Breast epithelium (tissue), 4 donors: ENCODE measurements at regions not wholly inside any gene's neighbourhood (a gene's known extent, or its start where the extent isn't known, plus 50 kb on each side); places are given as distances from the start of the nearest gene placed in this dataset.
"Not testable (repeated sequence)": the region's sequence is repeated elsewhere in the genome, so short reads cannot be mapped to it uniquely, and the experiment has no call there.

ENCODE experiments used
- DNase-seq, 2 donors: peaks; one replicate each; pipeline ENCODE4 v3.0.0-alpha.2; 2019; ENCODE audit warnings: low spot score in 2 of 2
- H3K27ac ChIP-seq, 2 donors: fragments of 200-600 bp; sonication (generic) in 1 of 2; one replicate each; pipeline ENCODE4 v1.5.1; 2016 to 2019; ENCODE audit warnings: mild to moderate bottlenecking in 1 of 2
- H3K27me3 ChIP-seq, 2 donors: fragments of 200-600 bp; sonication (generic) in 1 of 2; one replicate each; pipeline versions ENCODE4 v1.5.1 to v1.6.0; 2017 to 2019; ENCODE audit warnings: control low read depth in 1 of 2, mild to moderate bottlenecking in 1 of 2
- H3K36me3 ChIP-seq: fragments of 200-600 bp; one replicate; pipeline ENCODE4 v1.5.1; 2019
- H3K4me1 ChIP-seq, 2 donors: fragments of 200-600 bp; sonication (generic); one replicate each; pipeline ENCODE4 v1.5.1; 2016 to 2019; ENCODE audit warnings: control low read depth in 1 of 2
- H3K4me3 ChIP-seq, 3 donors: fragments of 200-600 bp; sonication (generic); 1 replicate in 2 of 3; 2 replicates in 1 of 3; pipeline ENCODE4 v1.5.1; 2016 to 2019; ENCODE audit warnings: mild to moderate bottlenecking in 3 of 3, moderate library complexity in 2 of 3
- H3K9me3 ChIP-seq, 2 donors: fragments of 200-600 bp; sonication (generic) in 1 of 2; one replicate each; pipeline ENCODE4 v1.5.1; 2016 to 2019; ENCODE audit warnings: control low read depth in 1 of 2
- CTCF ChIP-seq, 3 donors: fragments of 450-650 bp; IDR thresholded peaks; one replicate each; pipeline ENCODE4 v1.5.1; 2016 to 2017; ENCODE audit warnings: antibody characterized with exemption in 3 of 3, mild to moderate bottlenecking in 3 of 3, moderate library complexity in 3 of 3
- POLR2A ChIP-seq: fragments of 450-650 bp; IDR thresholded peaks from one replicate; pipeline ENCODE4 v1.6.1; 2016; ENCODE audit warnings: antibody characterized with exemption, mild to moderate bottlenecking, moderate library complexity
- POLR2AphosphoS5 ChIP-seq, 3 donors: sonication (generic); formaldehyde crosslinking; IDR thresholded peaks; one replicate each; pipeline ENCODE4 v1.6.1; 2017; ENCODE audit warnings: antibody characterized with exemption in 3 of 3
- intact Hi-C: fragments of 100-400 bp; cut with DNase I; formaldehyde crosslinking; loops from one replicate; pipeline ENCODE4 v1.15.1; 2023; ENCODE audit warnings: low total_unique reads

- TF ChIP-seq CTCF (IDR thresholded peaks at IDR 0.05) (no peak), POLR2AphosphoS5 (IDR thresholded peaks at IDR 0.05) (no peak), POLR2A (no peak)
- intact Hi-C loops = loop anchor here (10.0 kb wide), 1 partner anchor 1679 kb away; no protein-coding TSS in a partner anchor
- H3K27me3 ChIP-seq = no peaks in the 10 kb centered on the region
- no peaks in the 10 kb centered on the region for H3K36me3 ChIP-seq
- DNase-seq = no peak
- no peak overlapping the region for H3K4me3 ChIP-seq
- peaks cover 0 to 7% of the 10 kb centered on the region in 2 donors for H3K9me3 ChIP-seq
- H3K4me1 ChIP-seq = no peaks in the 10 kb centered on the region
- H3K27ac ChIP-seq = no peak overlapping the region
Observed at GRCh38 chr5:2355859-2356258, 395.6 kb downstream of the IRX2 start.

GRCh38 chr5:2353871-2354440 lies 397.5 kb downstream of the IRX2 start:
- Histone ChIP-seq H3K4me3 (no peak overlapping the region), H3K36me3 (no peaks in the 10 kb centered on the region), H3K9me3 (peaks cover 0 to 7% of the 10 kb centered on the region in 2 donors), H3K27me3 (no peaks in the 10 kb centered on the region), H3K4me1 (no peaks in the 10 kb centered on the region), H3K27ac (no peak overlapping the region)
- DNase-seq = no peak
- intact Hi-C loops = loop anchor here (10.0 kb wide), 1 partner anchor 1681 kb away; no protein-coding TSS in a partner anchor
- TF ChIP-seq CTCF (IDR thresholded peaks at IDR 0.05) (no peak), POLR2AphosphoS5 (IDR thresholded peaks at IDR 0.05) (no peak), POLR2A (no peak)

- no peaks in the 10 kb centered on the region for H3K4me1 ChIP-seq
- intact Hi-C loops = loop anchor here (10.0 kb wide), 1 partner anchor 1682 kb away; no protein-coding TSS in a partner anchor
- no peak overlapping the region for H3K4me3 ChIP-seq
- no peak for DNase-seq
- TF ChIP-seq POLR2A (no peak), POLR2AphosphoS5 (IDR thresholded peaks at IDR 0.05) (no peak), CTCF (IDR thresholded peaks at IDR 0.05) (no peak)
- no peak overlapping the region for H3K27ac ChIP-seq
- H3K27me3 ChIP-seq = no peaks in the 10 kb centered on the region
- H3K36me3 ChIP-seq = no peaks in the 10 kb centered on the region
- H3K9me3 ChIP-seq = peaks cover 0 to 7% of the 10 kb centered on the region in 2 donors
Observed at GRCh38 chr5:2353211-2353610, 398.3 kb downstream of the IRX2 start.

GRCh38 chr5:2352101-2352861 lies 399.2 kb downstream of the IRX2 start:
- Histone ChIP-seq H3K4me1 (no peaks in the 10 kb centered on the region), H3K9me3 (no peaks in the 10 kb centered on the region), H3K36me3 (no peaks in the 10 kb centered on the region), H3K27ac (no peak overlapping the region), H3K27me3 (no peaks in the 10 kb centered on the region), H3K4me3 (no peak overlapping the region)
- intact Hi-C loops = loop anchor here (10.0 kb wide), 1 partner anchor 1683 kb away; no protein-coding TSS in a partner anchor
- TF ChIP-seq POLR2AphosphoS5 (IDR thresholded peaks at IDR 0.05) (no peak), POLR2A (no peak), CTCF (IDR thresholded peaks at IDR 0.05) (no peak)
- DNase-seq = no peak

- not testable (repeated sequence) for H3K27ac ChIP-seq, H3K4me1 ChIP-seq, H3K36me3 ChIP-seq, H3K9me3 ChIP-seq, DNase-seq, H3K27me3 ChIP-seq, H3K4me3 ChIP-seq
- intact Hi-C loops = loop anchor here (5.0 to 10.0 kb wide), 2 partner anchors 587 to 1685 kb away; no protein-coding TSS in a partner anchor
Observed at GRCh38 chr5:2349768-2350167, 401.7 kb downstream of the IRX2 start.
